ENCODE measurements at regions not wholly inside any gene's neighbourhood (a gene's known extent, or its start where the extent isn't known, plus 50 kb on each side); places are given as distances from the start of the nearest gene placed in this dataset.

DNA sequence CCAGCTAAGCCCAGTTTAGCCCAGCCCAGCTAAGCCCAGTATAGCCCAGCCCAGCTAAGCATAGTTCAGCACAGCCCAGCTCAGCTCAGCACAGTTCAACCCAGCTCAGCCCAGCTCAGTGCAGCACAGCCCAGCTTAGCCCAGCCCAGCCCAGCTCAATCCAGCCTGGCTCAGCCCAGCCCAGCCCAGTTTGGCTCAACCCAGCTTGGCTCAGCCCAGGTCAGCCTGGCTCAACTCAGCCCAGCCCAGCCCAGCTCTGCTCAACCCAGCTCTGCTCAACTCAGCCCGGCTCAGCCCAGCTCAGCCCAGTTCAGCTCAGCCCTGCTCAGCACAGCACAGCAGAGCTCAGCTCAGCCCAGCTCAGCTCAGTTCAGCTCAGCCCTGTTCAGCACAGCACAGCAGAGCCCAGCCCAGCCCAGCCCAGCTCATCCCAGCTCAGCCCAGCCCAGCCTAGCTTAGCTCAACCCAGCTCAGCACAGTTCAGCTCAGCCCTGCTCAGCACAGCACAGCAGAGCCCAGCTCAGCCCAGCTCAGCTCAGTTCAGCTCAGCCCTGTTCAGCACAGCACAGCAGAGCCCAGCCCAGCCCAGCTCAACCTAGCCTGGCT is 330.9 kb downstream of the TMEM121 start:
- TF ChIP-seq, protein P1, sequence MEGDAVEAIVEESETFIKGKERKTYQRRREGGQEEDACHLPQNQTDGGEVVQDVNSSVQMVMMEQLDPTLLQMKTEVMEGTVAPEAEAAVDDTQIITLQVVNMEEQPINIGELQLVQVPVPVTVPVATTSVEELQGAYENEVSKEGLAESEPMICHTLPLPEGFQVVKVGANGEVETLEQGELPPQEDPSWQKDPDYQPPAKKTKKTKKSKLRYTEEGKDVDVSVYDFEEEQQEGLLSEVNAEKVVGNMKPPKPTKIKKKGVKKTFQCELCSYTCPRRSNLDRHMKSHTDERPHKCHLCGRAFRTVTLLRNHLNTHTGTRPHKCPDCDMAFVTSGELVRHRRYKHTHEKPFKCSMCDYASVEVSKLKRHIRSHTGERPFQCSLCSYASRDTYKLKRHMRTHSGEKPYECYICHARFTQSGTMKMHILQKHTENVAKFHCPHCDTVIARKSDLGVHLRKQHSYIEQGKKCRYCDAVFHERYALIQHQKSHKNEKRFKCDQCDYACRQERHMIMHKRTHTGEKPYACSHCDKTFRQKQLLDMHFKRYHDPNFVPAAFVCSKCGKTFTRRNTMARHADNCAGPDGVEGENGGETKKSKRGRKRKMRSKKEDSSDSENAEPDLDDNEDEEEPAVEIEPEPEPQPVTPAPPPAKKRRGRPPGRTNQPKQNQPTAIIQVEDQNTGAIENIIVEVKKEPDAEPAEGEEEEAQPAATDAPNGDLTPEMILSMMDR (conservative IDR thresholded peaks at IDR 0.05; ENCODE audit: low read depth in 2 of 2), result no peak
- TF ChIP-seq, protein P2, sequence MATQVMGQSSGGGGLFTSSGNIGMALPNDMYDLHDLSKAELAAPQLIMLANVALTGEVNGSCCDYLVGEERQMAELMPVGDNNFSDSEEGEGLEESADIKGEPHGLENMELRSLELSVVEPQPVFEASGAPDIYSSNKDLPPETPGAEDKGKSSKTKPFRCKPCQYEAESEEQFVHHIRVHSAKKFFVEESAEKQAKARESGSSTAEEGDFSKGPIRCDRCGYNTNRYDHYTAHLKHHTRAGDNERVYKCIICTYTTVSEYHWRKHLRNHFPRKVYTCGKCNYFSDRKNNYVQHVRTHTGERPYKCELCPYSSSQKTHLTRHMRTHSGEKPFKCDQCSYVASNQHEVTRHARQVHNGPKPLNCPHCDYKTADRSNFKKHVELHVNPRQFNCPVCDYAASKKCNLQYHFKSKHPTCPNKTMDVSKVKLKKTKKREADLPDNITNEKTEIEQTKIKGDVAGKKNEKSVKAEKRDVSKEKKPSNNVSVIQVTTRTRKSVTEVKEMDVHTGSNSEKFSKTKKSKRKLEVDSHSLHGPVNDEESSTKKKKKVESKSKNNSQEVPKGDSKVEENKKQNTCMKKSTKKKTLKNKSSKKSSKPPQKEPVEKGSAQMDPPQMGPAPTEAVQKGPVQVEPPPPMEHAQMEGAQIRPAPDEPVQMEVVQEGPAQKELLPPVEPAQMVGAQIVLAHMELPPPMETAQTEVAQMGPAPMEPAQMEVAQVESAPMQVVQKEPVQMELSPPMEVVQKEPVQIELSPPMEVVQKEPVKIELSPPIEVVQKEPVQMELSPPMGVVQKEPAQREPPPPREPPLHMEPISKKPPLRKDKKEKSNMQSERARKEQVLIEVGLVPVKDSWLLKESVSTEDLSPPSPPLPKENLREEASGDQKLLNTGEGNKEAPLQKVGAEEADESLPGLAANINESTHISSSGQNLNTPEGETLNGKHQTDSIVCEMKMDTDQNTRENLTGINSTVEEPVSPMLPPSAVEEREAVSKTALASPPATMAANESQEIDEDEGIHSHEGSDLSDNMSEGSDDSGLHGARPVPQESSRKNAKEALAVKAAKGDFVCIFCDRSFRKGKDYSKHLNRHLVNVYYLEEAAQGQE (IDR thresholded peaks at IDR 0.05; ENCODE audit: unreplicated experiment), result no peak
- TF ChIP-seq EZH2 (IDR thresholded peaks at IDR 0.05; ENCODE audit: low read depth, unreplicated experiment) (no peak), ZNF114 (CRISPR knock-in tag; IDR thresholded peaks at IDR 0.05) (no peak), CREB1 (CRISPR knock-in tag; IDR thresholded peaks at IDR 0.05; ENCODE audit: low read depth) (no peak), EZH2phosphoT487 (IDR thresholded peaks at IDR 0.05; ENCODE audit: unreplicated experiment) (no peak)
- TF ChIP-seq, protein P3, sequence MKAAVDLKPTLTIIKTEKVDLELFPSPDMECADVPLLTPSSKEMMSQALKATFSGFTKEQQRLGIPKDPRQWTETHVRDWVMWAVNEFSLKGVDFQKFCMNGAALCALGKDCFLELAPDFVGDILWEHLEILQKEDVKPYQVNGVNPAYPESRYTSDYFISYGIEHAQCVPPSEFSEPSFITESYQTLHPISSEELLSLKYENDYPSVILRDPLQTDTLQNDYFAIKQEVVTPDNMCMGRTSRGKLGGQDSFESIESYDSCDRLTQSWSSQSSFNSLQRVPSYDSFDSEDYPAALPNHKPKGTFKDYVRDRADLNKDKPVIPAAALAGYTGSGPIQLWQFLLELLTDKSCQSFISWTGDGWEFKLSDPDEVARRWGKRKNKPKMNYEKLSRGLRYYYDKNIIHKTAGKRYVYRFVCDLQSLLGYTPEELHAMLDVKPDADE (IDR thresholded peaks at IDR 0.05), result no peak
